Small intestine (tissue), 7 donors: ENCODE measurements at regions not wholly inside any gene's neighbourhood (a gene's known extent, or its start where the extent isn't known, plus 50 kb on each side); places are given as distances from the start of the nearest gene placed in this dataset.

Source experiments
- DNase-seq, 2 donors: peaks; one replicate each; pipeline versions ENCODE4 v3.0.0 to v3.0.0-alpha.2; 2013
- FAIRE-seq: peaks from 2 replicates; lab custom pipeline; 2012; peaks lifted over from hg19 to GRCh38; lab: Jason Lieb, UNC
- H3K27ac ChIP-seq, 3 donors: one replicate each; pipeline ENCODE4 v1.5.1; 2013; ENCODE audit warnings: low read length in 2 of 3, mild to moderate bottlenecking in 2 of 3, control low read depth in 1 of 3, inconsistent platforms in 1 of 3, low read depth in 1 of 3, moderate library complexity in 1 of 3
- H3K27me3 ChIP-seq, 3 donors: one replicate each; pipeline ENCODE4 v1.6.1; 2013; ENCODE audit warnings: low read length in 3 of 3, inconsistent platforms in 1 of 3; ENCODE audit not compliant: control insufficient read depth in 3 of 3, insufficient read depth in 3 of 3
- H3K36me3 ChIP-seq, 3 donors: one replicate each; pipeline ENCODE4 v1.6.1; 2013; ENCODE audit warnings: low read length in 3 of 3, inconsistent platforms in 1 of 3, low read depth in 1 of 3, mild to moderate bottlenecking in 1 of 3, moderate library complexity in 1 of 3; ENCODE audit not compliant: control insufficient read depth in 3 of 3, insufficient read depth in 2 of 3
- H3K4me1 ChIP-seq, 3 donors: one replicate each; pipeline ENCODE4 v1.6.1; 2013; ENCODE audit warnings: low read length in 2 of 3, inconsistent platforms in 1 of 3, low read depth in 1 of 3, mild to moderate bottlenecking in 1 of 3, moderate library complexity in 1 of 3; ENCODE audit not compliant: control insufficient read depth in 3 of 3, insufficient read depth in 2 of 3
- H3K4me3 ChIP-seq, 3 donors: one replicate each; pipeline ENCODE4 v1.5.1; 2013; ENCODE audit warnings: low read length in 3 of 3, control low read depth in 1 of 3, inconsistent platforms in 1 of 3, low read depth in 1 of 3, mild to moderate bottlenecking in 1 of 3, moderate library complexity in 1 of 3
- H3K9me3 ChIP-seq, 2 donors: one replicate each; pipeline ENCODE4 v1.6.1; 2013; ENCODE audit warnings: low read depth in 1 of 2, low read length in 1 of 2; ENCODE audit not compliant: control insufficient read depth in 2 of 2, insufficient read depth in 1 of 2
- WGBS, 3 donors: extraction: QIAGEN DNeasy Blood & Tissue Kit; methylation state at CpG; one replicate each; pipeline ENCODE4 v1.1.7; 2013; 5-methylcytosine and 5-hydroxymethylcytosine counted together
- donor health status: healthy with polysubstance abuse.
- donor health status: control.
- donor health status: control.
- donor health status: Bipolar disorder and iron deficiency.
- donor health status: healthy.

- Histone ChIP-seq H3K4me1 (peaks cover 0 to 8% (median 0%) of the 10 kb centered on the region in 3 donors), H3K27me3 (no peaks in the 10 kb centered on the region), H3K9me3 (no peaks in the 10 kb centered on the region), H3K4me3 (no peak overlapping the region), H3K36me3 (no peaks in the 10 kb centered on the region), H3K27ac (no peak overlapping the region)
- FAIRE-seq, result no peak
- WGBS, 3 donors, result 60 to 83% (median 80%) methylated on average over 6 of the region's 6 CpGs
- DNase-seq, result no peak
Observed at GRCh38 chr5:68673823-68674180, 420.0 kb upstream of the SLC30A5 start.

GRCh38 chr5:68679041-68679440 lies 414.8 kb upstream of the SLC30A5 start:
- DNase-seq, result no peak
- Histone ChIP-seq H3K9me3 (peaks cover 0 to 2% of the 10 kb centered on the region in 2 donors), H3K27me3 (no peaks in the 10 kb centered on the region), H3K27ac (no peak overlapping the region), H3K36me3 (no peaks in the 10 kb centered on the region), H3K4me3 (no peak overlapping the region), H3K4me1 (peaks cover 0 to 9% (median 0%) of the 10 kb centered on the region in 3 donors)
- WGBS, 3 donors, result 91 to 96% (median 96%) methylated on average over 1 of the region's 1 CpG
- FAIRE-seq, result no peak

- FAIRE-seq (no peak), DNase-seq (no peak)
- no peaks in the 10 kb centered on the region for H3K36me3 ChIP-seq
- H3K4me1 ChIP-seq, result peaks cover 0 to 9% (median 0%) of the 10 kb centered on the region in 3 donors
- peaks cover 0 to 2% of the 10 kb centered on the region in 2 donors for H3K9me3 ChIP-seq
- no peak overlapping the region for H3K27ac ChIP-seq
- no peak overlapping the region for H3K4me3 ChIP-seq
- H3K27me3 ChIP-seq, result no peaks in the 10 kb centered on the region
Observed at GRCh38 chr5:68680366-68680765, 413.4 kb upstream of the SLC30A5 start.

- Histone ChIP-seq H3K27ac (no peak overlapping the region), H3K9me3 (peaks cover 0 to 2% of the 10 kb centered on the region in 2 donors), H3K4me1 (peaks cover 0 to 9% (median 0%) of the 10 kb centered on the region in 3 donors), H3K36me3 (no peaks in the 10 kb centered on the region), H3K27me3 (no peaks in the 10 kb centered on the region), H3K4me3 (no peak overlapping the region)
- FAIRE-seq (no peak), DNase-seq (no peak)
Observed at GRCh38 chr5:68681929-68682328, 411.9 kb upstream of the SLC30A5 start.

- peaks cover 0 to 9% (median 0%) of the 10 kb centered on the region in 3 donors for H3K4me1 ChIP-seq
- H3K9me3 ChIP-seq, result peaks cover 0 to 2% of the 10 kb centered on the region in 2 donors
- WGBS, 3 donors, result 20 to 60% (median 37%) methylated on average over 6 of the region's 6 CpGs
- peak; percentile 67 to 71 for DNase-seq
- H3K27ac ChIP-seq, result no peak overlapping the region
- no peak for FAIRE-seq
- no peaks in the 10 kb centered on the region for H3K36me3 ChIP-seq
- no peaks in the 10 kb centered on the region for H3K27me3 ChIP-seq
- H3K4me3 ChIP-seq, result no peak overlapping the region
Observed at GRCh38 chr5:68682400-68683160, 411.2 kb upstream of the SLC30A5 start.

- FAIRE-seq, result no peak
- peaks cover 0 to 2% of the 10 kb centered on the region in 2 donors for H3K9me3 ChIP-seq
Observed at GRCh38 chr5:68683632-68684036, 410.2 kb upstream of the SLC30A5 start.

GRCh38 chr5:68685863-68686262 lies 408.0 kb upstream of the SLC30A5 start:
- FAIRE-seq, result no peak

More at GRCh38 chr5:68683632-68684036, 410.2 kb upstream of the SLC30A5 start:
- 51 to 55% (median 54%) methylated on average over 5 of the region's 5 CpGs for WGBS, 3 donors
- Histone ChIP-seq H3K4me3 (no peak overlapping the region), H3K27ac (no peak overlapping the region), H3K27me3 (no peaks in the 10 kb centered on the region), H3K4me1 (peaks cover 0 to 9% (median 0%) of the 10 kb centered on the region in 3 donors), H3K36me3 (no peaks in the 10 kb centered on the region)
- DNase-seq, result no peak

GRCh38 chr5:68688547-68688946 lies 405.3 kb upstream of the SLC30A5 start:
- 77 to 89% (median 81%) methylated on average over 1 of the region's 1 CpG for WGBS, 3 donors

More at GRCh38 chr5:68685863-68686262, 408.0 kb upstream of the SLC30A5 start:
- no peak overlapping the region for H3K4me3 ChIP-seq
- H3K27me3 ChIP-seq, result no peaks in the 10 kb centered on the region
- no peaks in the 10 kb centered on the region for H3K36me3 ChIP-seq
- 44 to 59% (median 53%) methylated on average over 1 of the region's 1 CpG for WGBS, 3 donors
- peaks cover 0 to 9% (median 0%) of the 10 kb centered on the region in 3 donors for H3K4me1 ChIP-seq
- DNase-seq, result no peak
- H3K27ac ChIP-seq, result no peak overlapping the region
- peaks cover 0 to 2% of the 10 kb centered on the region in 2 donors for H3K9me3 ChIP-seq

More at GRCh38 chr5:68688547-68688946, 405.3 kb upstream of the SLC30A5 start:
- no peak overlapping the region for H3K4me3 ChIP-seq
- no peak overlapping the region for H3K27ac ChIP-seq
- DNase-seq, result no peak
- no peaks in the 10 kb centered on the region for H3K4me1 ChIP-seq
- no peaks in the 10 kb centered on the region for H3K36me3 ChIP-seq
- FAIRE-seq, result no peak
- H3K27me3 ChIP-seq, result no peaks in the 10 kb centered on the region
- peaks cover 0 to 6% of the 10 kb centered on the region in 2 donors for H3K9me3 ChIP-seq
